HEK293 (cell line): ENCODE measurements at regions not wholly inside any gene's neighbourhood (a gene's known extent, or its start where the extent isn't known, plus 50 kb on each side); places are given as distances from the start of the nearest gene placed in this dataset.

Source experiments
- CTCF ChIA-PET: fragments of 350-600 bp; formaldehyde crosslinking; extraction: SDS; loops from one replicate; lab custom pipeline; 2021; ENCODE audit warnings: antibody characterized with exemption; lab: Yijun Ruan, JAX
- POLR2A ChIA-PET: fragments of 300-600 bp; formaldehyde crosslinking; extraction: SDS; loops from one replicate; lab custom pipeline; 2020; ENCODE audit warnings: antibody characterized with exemption, inconsistent platforms; lab: Yijun Ruan, JAX
- H3K27ac ChIP-seq: fragments of 200-500 bp; sonication (Bioruptor generic); 2 replicates; pipeline ENCODE4 v1.5.1; 2014; ENCODE audit warnings: low read depth, low read length, control low read depth, inconsistent platforms; ENCODE audit errors: extremely low read depth
- H3K36me3 ChIP-seq, 2 experiments: fragments of 200-500 bp in 1 of 2; sonication (Bioruptor generic) in 1 of 2; 1 replicate in 1 of 2; 2 replicates in 1 of 2; pipeline ENCODE4 v1.5.1; 2014 to 2017; ENCODE audit warnings: inconsistent platforms in 2 of 2, low read length in 2 of 2; ENCODE audit not compliant: control insufficient read depth in 2 of 2, insufficient read depth in 1 of 2
- H3K4me1 ChIP-seq: fragments of 200-500 bp; sonication (Bioruptor generic); 2 replicates; pipeline ENCODE4 v1.5.1; 2014; ENCODE audit warnings: mild to moderate bottlenecking, low read length, inconsistent platforms; ENCODE audit not compliant: control insufficient read depth, insufficient read depth
- H3K4me3 ChIP-seq: 2 replicates; pipeline ENCODE4 v1.5.1; 2011; ENCODE audit warnings: low read depth, mild to moderate bottlenecking, control low read depth, low read length, moderate library complexity
- H3K9me3 ChIP-seq: fragments of 200-500 bp; sonication (Bioruptor generic); 2 replicates; pipeline ENCODE4 v1.5.1; 2014; ENCODE audit warnings: low read depth, low read length, inconsistent platforms; ENCODE audit not compliant: control insufficient read depth, insufficient read depth
- HOXA7 ChIP-seq: sonication (generic); formaldehyde crosslinking; IDR thresholded peaks from 2 replicates; pipeline ENCODE4 v1.8.1; 2022; ENCODE audit warnings: missing genetic modification reagents, borderline replicate concordance
- KLF7 ChIP-seq: fragments of 450-650 bp; formaldehyde crosslinking; IDR thresholded peaks from 2 replicates; pipeline ENCODE4 v1.5.1; 2016; ENCODE audit warnings: missing biosample characterization, missing genetic modification characterization, borderline replicate concordance
- PRDM1 ChIP-seq: fragments of 450-650 bp; formaldehyde crosslinking; IDR thresholded peaks from 2 replicates; pipeline ENCODE4; 2016; ENCODE audit warnings: missing biosample characterization, missing genetic modification characterization
- TRIM28 ChIP-seq: IDR thresholded peaks from 2 replicates; pipeline ENCODE4 v1.6.1; 2011; ENCODE audit warnings: low read length, control low read depth, borderline replicate concordance
- ZBTB48 ChIP-seq: fragments of 450-650 bp; formaldehyde crosslinking; IDR thresholded peaks from 2 replicates; pipeline ENCODE4 v1.5.1; 2016; ENCODE audit warnings: missing biosample characterization, missing genetic modification characterization
- ZBTB8A ChIP-seq: fragments of 450-650 bp; formaldehyde crosslinking; IDR thresholded peaks from 2 replicates; pipeline ENCODE4 v1.5.1; 2016; ENCODE audit warnings: missing biosample characterization, missing genetic modification characterization
- ZNF10 ChIP-seq: fragments of 450-650 bp; formaldehyde crosslinking; IDR thresholded peaks from 2 replicates; pipeline ENCODE4 v1.5.1; 2017; ENCODE audit warnings: missing biosample characterization, missing genetic modification characterization
- ZNF211 ChIP-seq: fragments of 450-650 bp; formaldehyde crosslinking; IDR thresholded peaks from 2 replicates; pipeline ENCODE4 v1.5.1; 2016; ENCODE audit warnings: low read depth, missing biosample characterization, missing genetic modification characterization
- ZNF350 ChIP-seq: fragments of 450-650 bp; formaldehyde crosslinking; IDR thresholded peaks from 2 replicates; pipeline ENCODE4 v1.5.0; 2017; ENCODE audit warnings: missing biosample characterization, mild to moderate bottlenecking, missing genetic modification characterization
- ZNF423 ChIP-seq: fragments of 450-650 bp; formaldehyde crosslinking; IDR thresholded peaks from 2 replicates; pipeline ENCODE4 v1.5.1; 2016; ENCODE audit warnings: missing biosample characterization, missing genetic modification characterization
- ZNF548 ChIP-seq: fragments of 450-650 bp; formaldehyde crosslinking; IDR thresholded peaks from 2 replicates; pipeline ENCODE4 v1.5.1; 2016; ENCODE audit warnings: missing biosample characterization, missing genetic modification characterization
- ZNF600 ChIP-seq: fragments of 450-650 bp; formaldehyde crosslinking; IDR thresholded peaks from 2 replicates; pipeline ENCODE4 v1.5.1; 2016; ENCODE audit warnings: missing biosample characterization, missing genetic modification characterization
- TF ChIP-seq, protein P1 (sequence below): fragments of 450-650 bp; formaldehyde crosslinking; IDR thresholded peaks from 2 replicates; pipeline ENCODE4 v1.5.1; 2016; ENCODE audit warnings: missing biosample characterization, missing genetic modification characterization, low read depth
- TF ChIP-seq, protein P2 (sequence below): fragments of 450-650 bp; formaldehyde crosslinking; IDR thresholded peaks from 2 replicates; pipeline ENCODE4 v1.5.1; 2016; ENCODE audit warnings: missing biosample characterization, missing genetic modification characterization
- TF ChIP-seq, protein P3 (sequence below): fragments of 450-650 bp; formaldehyde crosslinking; IDR thresholded peaks from 2 replicates; pipeline ENCODE4 v1.5.1; 2017; ENCODE audit warnings: missing biosample characterization, missing genetic modification characterization
- TF ChIP-seq, protein P4 (sequence below): fragments of 450-650 bp; formaldehyde crosslinking; IDR thresholded peaks from 2 replicates; pipeline ENCODE4 v1.5.1; 2016; ENCODE audit warnings: missing biosample characterization, missing genetic modification characterization

DNA sequence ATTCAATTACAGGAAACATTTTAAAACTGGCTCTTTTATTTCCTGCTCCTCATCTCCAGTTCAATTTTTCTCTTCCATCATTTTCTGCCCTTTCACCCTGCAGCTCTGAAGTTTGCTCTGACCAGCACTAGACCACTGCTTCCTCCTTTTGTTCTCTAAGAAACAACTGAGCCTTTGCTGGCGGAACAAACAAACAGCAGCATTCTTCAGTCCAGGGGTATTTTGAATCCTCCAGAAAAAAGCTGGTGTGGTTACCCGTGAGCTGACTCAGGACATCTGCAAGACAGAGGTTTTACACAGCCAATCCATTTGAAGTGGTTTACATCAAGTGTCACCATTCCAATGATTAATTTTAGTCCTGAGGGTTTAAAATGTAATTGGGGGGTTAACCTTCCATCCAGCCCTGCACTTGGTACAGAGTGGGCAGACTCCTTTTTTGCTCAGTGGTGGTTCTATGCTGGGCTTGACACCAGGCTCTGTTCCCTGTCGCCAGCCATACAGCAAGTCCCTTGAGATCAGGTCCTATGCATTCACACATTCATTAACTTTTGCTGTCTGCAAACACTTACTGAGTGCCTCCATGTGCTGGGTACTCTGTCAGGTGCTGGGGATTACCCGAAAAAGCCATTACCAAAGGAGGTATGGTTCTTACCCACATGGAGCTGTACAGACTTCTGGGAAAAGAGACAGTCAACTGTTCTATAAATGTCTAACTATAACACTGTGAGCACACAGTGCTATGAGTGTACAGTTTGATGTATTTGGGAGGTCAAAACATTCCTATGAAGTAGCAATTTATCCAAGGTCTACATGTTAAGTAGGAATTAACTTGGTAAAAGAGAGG lies 909.4 kb upstream of the GYPC start:
- H3K36me3 ChIP-seq, result no peaks in the 10 kb centered on the region
- H3K4me1 ChIP-seq, result no peaks in the 10 kb centered on the region
- no peak overlapping the region for H3K27ac ChIP-seq
- TF ChIP-seq ZBTB8A (tag by site-specific recombination), result no peak
- TF ChIP-seq, protein P1, sequence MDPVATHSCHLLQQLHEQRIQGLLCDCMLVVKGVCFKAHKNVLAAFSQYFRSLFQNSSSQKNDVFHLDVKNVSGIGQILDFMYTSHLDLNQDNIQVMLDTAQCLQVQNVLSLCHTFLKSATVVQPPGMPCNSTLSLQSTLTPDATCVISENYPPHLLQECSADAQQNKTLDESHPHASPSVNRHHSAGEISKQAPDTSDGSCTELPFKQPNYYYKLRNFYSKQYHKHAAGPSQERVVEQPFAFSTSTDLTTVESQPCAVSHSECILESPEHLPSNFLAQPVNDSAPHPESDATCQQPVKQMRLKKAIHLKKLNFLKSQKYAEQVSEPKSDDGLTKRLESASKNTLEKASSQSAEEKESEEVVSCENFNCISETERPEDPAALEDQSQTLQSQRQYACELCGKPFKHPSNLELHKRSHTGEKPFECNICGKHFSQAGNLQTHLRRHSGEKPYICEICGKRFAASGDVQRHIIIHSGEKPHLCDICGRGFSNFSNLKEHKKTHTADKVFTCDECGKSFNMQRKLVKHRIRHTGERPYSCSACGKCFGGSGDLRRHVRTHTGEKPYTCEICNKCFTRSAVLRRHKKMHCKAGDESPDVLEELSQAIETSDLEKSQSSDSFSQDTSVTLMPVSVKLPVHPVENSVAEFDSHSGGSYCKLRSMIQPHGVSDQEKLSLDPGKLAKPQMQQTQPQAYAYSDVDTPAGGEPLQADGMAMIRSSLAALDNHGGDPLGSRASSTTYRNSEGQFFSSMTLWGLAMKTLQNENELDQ (tag by site-specific recombination), result no peak
- TF ChIP-seq, protein P2, sequence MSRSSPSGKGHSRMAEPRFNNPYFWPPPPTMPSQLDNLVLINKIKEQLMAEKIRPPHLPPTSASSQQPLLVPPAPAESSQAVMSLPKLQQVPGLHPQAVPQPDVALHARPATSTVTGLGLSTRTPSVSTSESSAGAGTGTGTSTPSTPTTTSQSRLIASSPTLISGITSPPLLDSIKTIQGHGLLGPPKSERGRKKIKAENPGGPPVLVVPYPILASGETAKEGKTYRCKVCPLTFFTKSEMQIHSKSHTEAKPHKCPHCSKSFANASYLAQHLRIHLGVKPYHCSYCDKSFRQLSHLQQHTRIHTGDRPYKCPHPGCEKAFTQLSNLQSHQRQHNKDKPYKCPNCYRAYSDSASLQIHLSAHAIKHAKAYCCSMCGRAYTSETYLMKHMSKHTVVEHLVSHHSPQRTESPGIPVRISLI (tag by site-specific recombination), result no peak
- H3K4me3 ChIP-seq, result no peak overlapping the region
- no peaks in the 10 kb centered on the region for H3K9me3 ChIP-seq
- CTCF ChIA-PET, result interaction anchor here (0.7 kb wide), 1 partner anchor 9 kb away, joined by 3 read pairs; no protein-coding TSS in a partner anchor
- POLR2A ChIA-PET, result no interaction called here

DNA sequence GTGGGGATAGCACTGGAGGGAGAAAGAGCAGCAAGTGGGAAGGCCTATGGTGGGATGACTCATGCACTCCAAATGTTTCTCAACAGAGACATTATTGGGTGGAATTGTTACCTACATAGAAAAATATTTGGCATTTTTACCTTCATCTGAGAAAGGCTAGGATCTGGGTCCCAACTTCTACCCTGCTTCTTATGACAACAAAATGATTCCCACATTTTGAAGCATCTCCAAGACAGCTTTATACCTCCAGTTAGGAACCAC lies 908.9 kb upstream of the GYPC start:
- ChIA-PET CTCF (no interaction called here), POLR2A (no interaction called here)
- Histone ChIP-seq H3K36me3 (no peaks in the 10 kb centered on the region), H3K4me1 (no peaks in the 10 kb centered on the region), H3K27ac (no peak overlapping the region), H3K4me3 (no peak overlapping the region), H3K9me3 (no peaks in the 10 kb centered on the region)
- TF ChIP-seq, protein P2 (tag by site-specific recombination), result no peak
- TF ChIP-seq ZBTB8A (tag by site-specific recombination) (no peak), KLF7 (tag by site-specific recombination) (no peak), TRIM28 (no peak), PRDM1 (tag by site-specific recombination) (no peak), ZNF423 (tag by site-specific recombination) (no peak), ZNF10 (tag by site-specific recombination) (no peak), ZNF211 (tag by site-specific recombination) (no peak), ZNF548 (tag by site-specific recombination) (no peak), HOXA7 (no peak), ZNF350 (tag by site-specific recombination) (no peak), ZNF600 (tag by site-specific recombination) (no peak), ZBTB48 (tag by site-specific recombination) (no peak)
- TF ChIP-seq, protein P3, sequence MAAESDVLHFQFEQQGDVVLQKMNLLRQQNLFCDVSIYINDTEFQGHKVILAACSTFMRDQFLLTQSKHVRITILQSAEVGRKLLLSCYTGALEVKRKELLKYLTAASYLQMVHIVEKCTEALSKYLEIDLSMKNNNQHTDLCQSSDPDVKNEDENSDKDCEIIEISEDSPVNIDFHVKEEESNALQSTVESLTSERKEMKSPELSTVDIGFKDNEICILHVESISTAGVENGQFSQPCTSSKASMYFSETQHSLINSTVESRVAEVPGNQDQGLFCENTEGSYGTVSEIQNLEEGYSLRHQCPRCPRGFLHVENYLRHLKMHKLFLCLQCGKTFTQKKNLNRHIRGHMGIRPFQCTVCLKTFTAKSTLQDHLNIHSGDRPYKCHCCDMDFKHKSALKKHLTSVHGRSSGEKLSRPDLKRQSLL (tag by site-specific recombination), result no peak
- TF ChIP-seq, protein P4, sequence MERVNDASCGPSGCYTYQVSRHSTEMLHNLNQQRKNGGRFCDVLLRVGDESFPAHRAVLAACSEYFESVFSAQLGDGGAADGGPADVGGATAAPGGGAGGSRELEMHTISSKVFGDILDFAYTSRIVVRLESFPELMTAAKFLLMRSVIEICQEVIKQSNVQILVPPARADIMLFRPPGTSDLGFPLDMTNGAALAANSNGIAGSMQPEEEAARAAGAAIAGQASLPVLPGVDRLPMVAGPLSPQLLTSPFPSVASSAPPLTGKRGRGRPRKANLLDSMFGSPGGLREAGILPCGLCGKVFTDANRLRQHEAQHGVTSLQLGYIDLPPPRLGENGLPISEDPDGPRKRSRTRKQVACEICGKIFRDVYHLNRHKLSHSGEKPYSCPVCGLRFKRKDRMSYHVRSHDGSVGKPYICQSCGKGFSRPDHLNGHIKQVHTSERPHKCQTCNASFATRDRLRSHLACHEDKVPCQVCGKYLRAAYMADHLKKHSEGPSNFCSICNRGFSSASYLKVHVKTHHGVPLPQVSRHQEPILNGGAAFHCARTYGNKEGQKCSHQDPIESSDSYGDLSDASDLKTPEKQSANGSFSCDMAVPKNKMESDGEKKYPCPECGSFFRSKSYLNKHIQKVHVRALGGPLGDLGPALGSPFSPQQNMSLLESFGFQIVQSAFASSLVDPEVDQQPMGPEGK (tag by site-specific recombination), result no peak
